HEK293 (cell line): ENCODE measurements at regions not wholly inside any gene's neighbourhood (a gene's known extent, or its start where the extent isn't known, plus 50 kb on each side); places are given as distances from the start of the nearest gene placed in this dataset.

Experiments
- OVOL3 ChIP-seq: fragments of 450-650 bp; formaldehyde crosslinking; IDR thresholded peaks from 2 replicates; pipeline ENCODE4 v1.5.1; 2016; ENCODE audit warnings: missing biosample characterization, missing genetic modification characterization
- PRDM4 ChIP-seq: fragments of 450-650 bp; formaldehyde crosslinking; IDR thresholded peaks from 2 replicates; pipeline ENCODE4 v1.5.1; 2017; ENCODE audit warnings: missing biosample characterization, missing genetic modification characterization
- ZNF114 ChIP-seq: fragments of 450-650 bp; formaldehyde crosslinking; IDR thresholded peaks from 2 replicates; pipeline ENCODE4 v1.5.0; 2017; ENCODE audit warnings: missing biosample characterization, missing genetic modification characterization
- ZNF16 ChIP-seq: fragments of 450-650 bp; formaldehyde crosslinking; IDR thresholded peaks from 2 replicates; pipeline ENCODE4 v1.5.1; 2016; ENCODE audit warnings: low read depth, missing biosample characterization, missing genetic modification characterization
- ZNF24 ChIP-seq: fragments of 450-650 bp; formaldehyde crosslinking; IDR thresholded peaks from 2 replicates; pipeline ENCODE4 v1.5.1; 2016; ENCODE audit warnings: missing biosample characterization, missing genetic modification characterization

DNA sequence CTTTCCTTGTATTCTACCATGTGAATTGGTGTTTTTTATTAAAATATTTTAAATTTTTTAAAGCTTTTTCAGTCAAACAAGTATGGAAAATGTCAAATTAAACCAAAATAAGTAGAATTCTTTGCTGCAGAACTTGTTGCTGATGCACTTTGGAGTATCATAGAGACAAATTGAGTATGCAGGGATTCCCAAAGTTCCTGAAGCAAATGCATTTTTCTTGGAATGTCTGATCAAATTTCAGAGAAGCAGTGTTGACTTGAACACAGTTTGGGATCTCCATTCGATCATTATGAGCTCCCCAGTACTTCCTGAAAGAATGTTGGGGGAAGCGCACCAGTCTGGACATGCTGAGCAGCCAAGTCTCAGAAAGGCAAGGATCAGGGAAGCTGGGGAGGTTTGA, 517.8 kb upstream of the CFAP20DC start:
- TF ChIP-seq ZNF114 (tag by site-specific recombination): no peak
- TF ChIP-seq OVOL3: no peak
- TF ChIP-seq ZNF16: no peak
- TF ChIP-seq ZNF24 (tag by site-specific recombination): no peak
- no peak for TF ChIP-seq PRDM4 (tag by site-specific recombination)
